Nephron progenitor cell (in vitro differentiated cells): ENCODE measurements at regions not wholly inside any gene's neighbourhood (a gene's known extent, or its start where the extent isn't known, plus 50 kb on each side); places are given as distances from the start of the nearest gene placed in this dataset.

Experiments
- DNase-seq: peaks from one replicate; pipeline ENCODE4 v3.0.0; 2021
- H3K27ac Mint-ChIP-seq: 2 replicates; pipeline ENCODE4 v1.8.0; 2021; ENCODE audit warnings: mild to moderate bottlenecking, moderate library complexity, mixed read lengths
- H3K27me3 Mint-ChIP-seq: 2 replicates; pipeline ENCODE4 v1.8.0; 2021; ENCODE audit warnings: mild to moderate bottlenecking, low read depth, mixed read lengths; ENCODE audit not compliant: poor library complexity
- H3K36me3 Mint-ChIP-seq: 2 replicates; pipeline ENCODE4 v1.8.0; 2021; ENCODE audit warnings: low read depth, mixed read lengths
- H3K4me1 Mint-ChIP-seq: 2 replicates; pipeline ENCODE4 v1.8.0; 2021; ENCODE audit warnings: mixed read lengths
- H3K4me3 Mint-ChIP-seq: 2 replicates; pipeline ENCODE4 v1.8.0; 2021; ENCODE audit warnings: mild to moderate bottlenecking, moderate library complexity, mixed read lengths
- H3K9me3 Mint-ChIP-seq: 2 replicates; pipeline ENCODE4 v1.8.0; 2021; ENCODE audit warnings: mild to moderate bottlenecking, moderate library complexity, mixed read lengths
- TF ChIP-seq, protein P1 (sequence below): fragments of 200-600 bp; sonication (generic); IDR thresholded peaks from 2 replicates; pipeline ENCODE4 v1.5.0; 2021; ENCODE audit warnings: antibody characterized with exemption

DNA sequence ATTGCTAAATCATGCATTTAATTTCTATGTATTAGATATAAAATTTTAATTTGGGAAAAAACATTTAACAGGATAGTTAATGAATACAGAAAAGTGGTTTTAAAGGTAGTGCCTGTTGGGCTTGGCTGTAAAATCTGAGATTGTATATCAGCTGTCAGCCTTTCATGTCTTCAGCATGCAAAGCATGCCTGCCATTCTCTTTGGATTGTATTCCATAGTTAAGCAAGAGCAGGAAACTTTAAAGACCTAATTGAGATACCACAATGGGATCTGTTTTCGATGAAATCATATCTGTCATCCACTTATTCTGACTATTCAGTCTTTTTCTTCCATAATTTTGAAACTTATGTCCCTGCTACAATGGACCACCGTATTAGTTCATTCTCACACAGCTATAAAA lies 451.0 kb upstream of the DDI1 start:
- Mint-ChIP-seq H3K27ac (no peak overlapping the region), H3K9me3 (no peaks in the 10 kb centered on the region), H3K36me3 (no peaks in the 10 kb centered on the region), H3K4me1 (no peaks in the 10 kb centered on the region), H3K4me3 (no peak overlapping the region), H3K27me3 (peaks cover 3% of the 10 kb centered on the region)
- TF ChIP-seq, protein P1, sequence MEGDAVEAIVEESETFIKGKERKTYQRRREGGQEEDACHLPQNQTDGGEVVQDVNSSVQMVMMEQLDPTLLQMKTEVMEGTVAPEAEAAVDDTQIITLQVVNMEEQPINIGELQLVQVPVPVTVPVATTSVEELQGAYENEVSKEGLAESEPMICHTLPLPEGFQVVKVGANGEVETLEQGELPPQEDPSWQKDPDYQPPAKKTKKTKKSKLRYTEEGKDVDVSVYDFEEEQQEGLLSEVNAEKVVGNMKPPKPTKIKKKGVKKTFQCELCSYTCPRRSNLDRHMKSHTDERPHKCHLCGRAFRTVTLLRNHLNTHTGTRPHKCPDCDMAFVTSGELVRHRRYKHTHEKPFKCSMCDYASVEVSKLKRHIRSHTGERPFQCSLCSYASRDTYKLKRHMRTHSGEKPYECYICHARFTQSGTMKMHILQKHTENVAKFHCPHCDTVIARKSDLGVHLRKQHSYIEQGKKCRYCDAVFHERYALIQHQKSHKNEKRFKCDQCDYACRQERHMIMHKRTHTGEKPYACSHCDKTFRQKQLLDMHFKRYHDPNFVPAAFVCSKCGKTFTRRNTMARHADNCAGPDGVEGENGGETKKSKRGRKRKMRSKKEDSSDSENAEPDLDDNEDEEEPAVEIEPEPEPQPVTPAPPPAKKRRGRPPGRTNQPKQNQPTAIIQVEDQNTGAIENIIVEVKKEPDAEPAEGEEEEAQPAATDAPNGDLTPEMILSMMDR: no peak
- DNase-seq: no peak

DNA sequence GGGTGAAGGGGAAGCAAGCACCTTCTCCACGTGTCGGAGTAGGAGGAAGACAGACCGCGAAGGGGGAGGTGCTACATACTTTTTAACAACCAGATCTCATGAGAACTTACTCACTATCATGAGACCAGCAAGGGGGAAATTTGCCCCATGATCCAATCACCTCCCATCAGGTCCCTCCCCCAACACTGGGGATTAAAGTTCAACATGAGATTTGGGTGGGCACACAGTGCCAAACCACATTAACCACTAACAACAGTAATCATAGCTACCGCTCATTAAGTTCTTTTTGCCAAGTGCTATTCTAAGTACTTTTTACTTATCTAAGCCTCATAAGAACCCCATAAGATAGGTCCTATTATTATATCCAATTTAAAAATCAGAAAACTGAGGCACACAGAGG lies 450.5 kb upstream of the DDI1 start:
- Mint-ChIP-seq H3K9me3 (no peaks in the 10 kb centered on the region), H3K27ac (no peak overlapping the region)

DNA sequence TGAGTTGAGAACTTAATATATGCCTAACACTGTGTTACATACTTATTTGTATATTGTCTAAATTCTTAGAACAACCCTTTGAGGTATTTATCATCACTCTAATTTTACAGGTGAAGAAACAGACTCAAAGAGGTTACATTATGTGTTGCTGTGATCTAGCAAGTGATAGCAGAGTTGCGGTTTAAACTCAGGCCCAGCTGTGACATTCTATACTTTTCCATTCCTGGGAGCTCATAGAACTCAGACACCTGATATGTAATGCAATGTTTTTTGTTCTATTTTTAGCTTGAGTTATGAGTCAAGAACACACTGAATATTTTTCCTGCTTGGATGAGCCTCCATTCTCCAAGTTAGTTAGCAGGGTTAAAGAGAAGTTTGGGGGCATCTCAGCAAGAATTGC lies 449.7 kb upstream of the DDI1 start:
- no peaks in the 10 kb centered on the region for H3K4me1 Mint-ChIP-seq
- no peaks in the 10 kb centered on the region for H3K36me3 Mint-ChIP-seq
- H3K27ac Mint-ChIP-seq: no peak overlapping the region
- TF ChIP-seq, protein P1: no peak
- peaks cover 3% of the 10 kb centered on the region for H3K27me3 Mint-ChIP-seq
- no peak overlapping the region for H3K4me3 Mint-ChIP-seq
- DNase-seq: no peak
- H3K9me3 Mint-ChIP-seq: no peaks in the 10 kb centered on the region

More for the DNA sequence above, 450.5 kb upstream of the DDI1 start:
- TF ChIP-seq, protein P1: no peak
- no peaks in the 10 kb centered on the region for H3K4me1 Mint-ChIP-seq
- H3K4me3 Mint-ChIP-seq: no peak overlapping the region
- peaks cover 3% of the 10 kb centered on the region for H3K27me3 Mint-ChIP-seq
- H3K36me3 Mint-ChIP-seq: no peaks in the 10 kb centered on the region
- DNase-seq: no peak

DNA sequence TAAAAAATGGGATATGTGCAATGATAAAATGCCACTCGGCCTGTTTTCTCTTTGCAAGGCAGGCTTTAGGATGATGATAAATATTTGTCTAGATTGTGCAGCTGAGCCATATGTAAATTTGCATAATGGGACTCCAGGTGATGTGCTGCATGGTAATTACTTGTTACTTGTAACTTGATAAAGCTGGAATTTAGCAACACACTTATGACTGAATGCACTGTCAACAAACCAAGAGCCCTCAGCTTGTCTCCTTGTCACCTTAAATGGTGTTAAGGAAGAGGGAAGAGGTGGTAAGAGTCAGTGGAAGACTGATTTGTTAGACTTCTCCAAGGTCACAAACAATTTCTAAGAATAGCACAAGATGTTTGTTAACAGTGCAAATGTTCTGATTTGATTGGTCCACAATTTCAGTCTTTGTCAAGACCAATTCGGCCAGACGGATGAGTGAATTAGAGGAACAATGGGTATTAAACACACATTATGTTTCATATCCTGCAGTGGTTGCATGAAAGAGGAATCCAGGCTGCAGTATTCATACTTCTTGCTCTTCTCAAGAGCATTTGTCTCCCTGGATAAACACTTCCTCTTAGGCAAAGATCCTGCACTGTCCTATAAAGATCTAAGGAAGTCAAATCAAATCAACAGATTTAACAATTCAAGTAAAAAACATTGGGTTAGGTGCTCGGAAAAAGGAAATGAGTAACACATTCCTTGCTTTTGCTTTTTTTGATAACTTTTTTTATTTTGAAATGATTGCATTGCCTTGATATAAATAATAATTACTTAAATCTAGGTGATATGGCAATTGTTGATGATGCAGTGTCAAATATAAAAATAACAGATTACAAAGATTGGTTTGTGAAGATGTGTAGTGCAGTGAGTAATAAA lies 448.3 kb upstream of the DDI1 start:
- Mint-ChIP-seq H3K4me1 (no peaks in the 10 kb centered on the region), H3K27me3 (peaks cover 2% of the 10 kb centered on the region), H3K27ac (no peak overlapping the region), H3K36me3 (no peaks in the 10 kb centered on the region), H3K4me3 (no peak overlapping the region), H3K9me3 (no peaks in the 10 kb centered on the region)
- TF ChIP-seq, protein P1: no peak
- DNase-seq: no peak

DNA sequence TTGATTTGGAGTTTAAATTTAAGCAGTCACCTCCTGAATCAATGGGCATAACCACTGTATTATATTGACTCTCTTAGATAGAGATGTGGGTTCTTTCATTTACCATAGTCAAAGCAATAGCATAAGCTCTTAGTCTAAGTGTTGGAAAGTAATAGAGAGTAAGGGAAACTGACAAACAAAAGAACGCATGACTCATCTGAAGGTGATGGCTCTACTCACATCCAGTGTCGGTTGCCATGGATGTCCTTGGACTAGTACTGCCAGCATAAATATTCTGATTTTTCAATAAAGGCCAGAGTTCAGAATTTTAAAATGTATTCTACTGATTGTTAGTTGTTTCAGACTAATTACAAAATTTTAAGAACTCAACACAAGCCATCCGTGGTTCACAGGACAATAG lies 444.9 kb upstream of the DDI1 start:
- H3K27me3 Mint-ChIP-seq: no peaks in the 10 kb centered on the region
- H3K4me3 Mint-ChIP-seq: no peak overlapping the region
- H3K9me3 Mint-ChIP-seq: peaks cover 6% of the 10 kb centered on the region
- H3K27ac Mint-ChIP-seq: no peak overlapping the region
- TF ChIP-seq, protein P1: no peak
- H3K4me1 Mint-ChIP-seq: peaks cover 7% of the 10 kb centered on the region
- DNase-seq: no peak
- no peaks in the 10 kb centered on the region for H3K36me3 Mint-ChIP-seq

DNA sequence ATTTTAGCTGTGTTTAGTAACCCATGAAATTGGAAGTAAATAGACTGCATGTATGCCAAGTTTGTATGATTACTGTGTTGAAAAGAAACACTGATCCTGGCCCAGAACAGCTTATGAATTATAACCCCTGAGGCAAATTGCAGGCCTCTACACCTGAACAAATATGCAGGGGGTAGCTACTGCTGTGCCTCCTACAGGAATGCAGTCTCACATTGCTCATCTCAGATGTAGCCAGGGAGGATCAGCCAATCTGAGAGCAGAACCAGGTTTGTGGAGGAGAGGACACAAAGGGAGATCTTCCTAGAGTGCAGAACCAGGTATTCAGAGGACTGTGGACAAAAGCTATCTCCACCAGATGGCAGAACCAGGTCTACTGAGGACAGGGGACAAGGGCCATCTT lies 442.2 kb upstream of the DDI1 start:
- DNase-seq: no peak
- peaks cover 3% of the 10 kb centered on the region for H3K27me3 Mint-ChIP-seq
- no peaks in the 10 kb centered on the region for H3K36me3 Mint-ChIP-seq
- TF ChIP-seq, protein P1: no peak
- peaks cover 6% of the 10 kb centered on the region for H3K9me3 Mint-ChIP-seq
- H3K4me1 Mint-ChIP-seq: peaks cover 7% of the 10 kb centered on the region
- H3K4me3 Mint-ChIP-seq: no peak overlapping the region
- no peak overlapping the region for H3K27ac Mint-ChIP-seq
